NCI-H748 (cell line): ENCODE measurements at regions not wholly inside any gene's neighbourhood (a gene's known extent, or its start where the extent isn't known, plus 50 kb on each side); places are given as distances from the start of the nearest gene placed in this dataset.
A peak's percentile ranks its signal among the peaks of the same experiment; 100 is the strongest.

Experiments
- DNase-seq: peaks from one replicate; lab custom pipeline; 2025; ENCODE audit not compliant: unreplicated experiment; lab: John Stamatoyannopoulos, UW

GRCh38 chr6:93792746-93793145 is 373.4 kb upstream of the EPHA7 start:
- DNase-seq, result no peak

GRCh38 chr6:93790981-93791380 is 371.6 kb upstream of the EPHA7 start:
- no peak for DNase-seq

- DNase-seq, result no peak
Measured at GRCh38 chr6:93789532-93789931, 370.2 kb upstream of the EPHA7 start.

GRCh38 chr6:93787841-93788240 is 368.5 kb upstream of the EPHA7 start:
- DNase-seq, result no peak

GRCh38 chr6:93786474-93787330 is 367.3 kb upstream of the EPHA7 start:
- DNase-seq, result peak; percentile 32

GRCh38 chr6:93785694-93786030 is 366.3 kb upstream of the EPHA7 start:
- DNase-seq, result no peak

GRCh38 chr6:93784794-93785693 is 365.7 kb upstream of the EPHA7 start:
- no peak for DNase-seq

- DNase-seq, result peak; percentile 33
Measured at GRCh38 chr6:93779086-93779841, 359.9 kb upstream of the EPHA7 start.

GRCh38 chr6:93759190-93759589 is 339.8 kb upstream of the EPHA7 start:
- DNase-seq, result no peak

- no peak for DNase-seq
Measured at GRCh38 chr6:93751969-93752368, 332.6 kb upstream of the EPHA7 start.

GRCh38 chr6:93749930-93750329 is 330.6 kb upstream of the EPHA7 start:
- no peak for DNase-seq

GRCh38 chr6:93749191-93749590 is 329.8 kb upstream of the EPHA7 start:
- DNase-seq, result no peak

- DNase-seq, result no peak
Measured at GRCh38 chr6:93746892-93747291, 327.5 kb upstream of the EPHA7 start.

GRCh38 chr6:93745306-93745705 is 325.9 kb upstream of the EPHA7 start:
- no peak for DNase-seq

GRCh38 chr6:93735099-93735498 is 315.7 kb upstream of the EPHA7 start:
- DNase-seq, result peak; percentile 93

GRCh38 chr6:93731306-93731705 is 311.9 kb upstream of the EPHA7 start:
- DNase-seq, result peak; percentile 67

GRCh38 chr6:93728150-93728549 is 308.8 kb upstream of the EPHA7 start:
- DNase-seq, result no peak

GRCh38 chr6:93727447-93727846 is 308.1 kb upstream of the EPHA7 start:
- peak; percentile 35 for DNase-seq

- DNase-seq, result peak; percentile 95
Measured at GRCh38 chr6:93721386-93722048, 302.2 kb upstream of the EPHA7 start.

GRCh38 chr6:93713974-93714373 is 294.6 kb upstream of the EPHA7 start:
- DNase-seq, result no peak

GRCh38 chr6:93703431-93703830 is 284.1 kb upstream of the EPHA7 start:
- no peak for DNase-seq
